K562 (cell line): ENCODE measurements at regions not wholly inside any gene's neighbourhood (a gene's known extent, or its start where the extent isn't known, plus 50 kb on each side); places are given as distances from the start of the nearest gene placed in this dataset.

Experiments used
- BACH1 ChIP-seq: fragments of 200-800 bp; sonication (Bioruptor generic); IDR thresholded peaks from 2 replicates; pipeline ENCODE4 v1.6.1; 2016; ENCODE audit warnings: missing genetic modification characterization, missing compliant biosample characterization
- CBX3 ChIP-seq, 2 experiments: IDR thresholded peaks; 1 replicate in 1 of 2; 2 replicates in 1 of 2; pipeline ENCODE4 v1.6.1; 2012; ENCODE audit warnings: inconsistent platforms in 2 of 2, low read length in 2 of 2, borderline replicate concordance in 1 of 2, control low read depth in 1 of 2
- DMBX1 ChIP-seq: fragments of 250-450 bp; sonication (Bioruptor Pico); IDR thresholded peaks from 2 replicates; pipeline ENCODE4 v1.8.0; 2022; ENCODE audit warnings: inconsistent platforms, mild to moderate bottlenecking, moderate library complexity, borderline replicate concordance
- MEIS2 ChIP-seq: fragments of 450-650 bp; IDR thresholded peaks from 2 replicates; pipeline ENCODE4 v1.6.1; 2014; ENCODE audit warnings: mild to moderate bottlenecking; ENCODE audit not compliant: partially characterized antibody
- STAG1 ChIP-seq: sonication (generic); formaldehyde crosslinking; IDR thresholded peaks from 2 replicates; pipeline ENCODE4 v1.5.0; 2020; ENCODE audit warnings: missing genetic modification reagents, borderline replicate concordance
- TCF7L2 ChIP-seq: fragments of 150-350 bp; IDR thresholded peaks from 2 replicates; pipeline ENCODE4 v1.6.1; 2016; ENCODE audit warnings: low read depth, mild to moderate bottlenecking, low read length, moderate library complexity
- TRIM24 ChIP-seq, 2 experiments: fragments of 450-650 bp; IDR thresholded peaks; 2 replicates each; pipeline ENCODE4 v1.6.1; 2016
- TRIM28 ChIP-seq: fragments of 450-650 bp; IDR thresholded peaks from 2 replicates; pipeline ENCODE4 v1.6.1; 2017
- ZEB2 ChIP-seq: fragments of 450-650 bp; IDR thresholded peaks from 2 replicates; pipeline ENCODE4 v1.6.1; 2016
- ZKSCAN1 ChIP-seq: fragments of 150-350 bp; IDR thresholded peaks from 2 replicates; pipeline ENCODE4 v1.6.1; 2016; ENCODE audit warnings: low read depth, low read length
- TF ChIP-seq, protein P1 (sequence below): fragments of 450-650 bp; IDR thresholded peaks from 2 replicates; pipeline ENCODE4 v1.6.1; 2016
- TF ChIP-seq, protein P2 (sequence below): fragments of 200-400 bp; formaldehyde crosslinking; IDR thresholded peaks from 2 replicates; pipeline ENCODE4 v1.6.1; 2017; ENCODE audit warnings: mild to moderate bottlenecking, low read depth, low read length, moderate library complexity
- TF ChIP-seq, protein P3 (sequence below): fragments of 250-450 bp; sonication (Bioruptor Pico); IDR thresholded peaks from 2 replicates; pipeline ENCODE4 v1.8.0; 2022; ENCODE audit warnings: moderate library complexity, mild to moderate bottlenecking, inconsistent platforms

DNA sequence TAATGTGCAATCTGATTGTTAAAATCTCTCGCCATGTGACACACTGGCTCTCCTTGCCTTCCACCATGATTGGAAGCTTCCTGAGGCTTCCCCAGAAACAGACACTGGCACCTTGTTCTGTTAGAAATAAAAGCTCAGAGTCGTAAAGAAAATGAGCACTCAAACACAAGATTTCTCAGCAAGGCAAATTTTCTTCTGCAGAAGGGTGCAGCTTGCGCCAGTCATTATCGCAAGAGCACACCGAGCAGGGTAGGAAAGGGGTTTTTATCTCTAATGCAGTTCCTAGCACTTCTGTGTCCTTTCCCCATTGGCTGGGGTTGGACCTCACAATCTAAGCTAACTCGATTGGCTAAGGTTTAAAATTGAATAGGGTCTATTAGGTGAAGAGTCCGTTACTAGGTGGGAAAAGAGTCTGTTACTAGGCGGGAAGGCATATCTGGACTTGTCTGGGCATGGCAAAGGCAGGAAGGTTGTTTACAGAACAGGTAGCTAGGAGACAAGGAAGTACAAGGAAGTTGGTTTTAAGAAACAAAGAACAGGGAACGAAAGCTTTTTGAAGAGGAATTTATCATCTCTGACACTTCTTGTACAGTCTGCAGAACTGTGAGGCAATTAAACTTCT is 62.6 kb upstream of the BICD1 start (continued):
- TF ChIP-seq CBX3 (IDR thresholded peaks at IDR 0.05; ENCODE audit: borderline replicate concordance in 1 of 2, low read length in 2 of 2), result peak in 1 of 2 experiments; percentile 100; a peak in 2 of 3 replicates
- TF ChIP-seq BACH1 (tag), result no peak
- TF ChIP-seq MEIS2, result peak; percentile 39
- no peak for TF ChIP-seq STAG1 (CRISPR knock-in tag)
- no peak for TF ChIP-seq TCF7L2
- TF ChIP-seq, protein P1, sequence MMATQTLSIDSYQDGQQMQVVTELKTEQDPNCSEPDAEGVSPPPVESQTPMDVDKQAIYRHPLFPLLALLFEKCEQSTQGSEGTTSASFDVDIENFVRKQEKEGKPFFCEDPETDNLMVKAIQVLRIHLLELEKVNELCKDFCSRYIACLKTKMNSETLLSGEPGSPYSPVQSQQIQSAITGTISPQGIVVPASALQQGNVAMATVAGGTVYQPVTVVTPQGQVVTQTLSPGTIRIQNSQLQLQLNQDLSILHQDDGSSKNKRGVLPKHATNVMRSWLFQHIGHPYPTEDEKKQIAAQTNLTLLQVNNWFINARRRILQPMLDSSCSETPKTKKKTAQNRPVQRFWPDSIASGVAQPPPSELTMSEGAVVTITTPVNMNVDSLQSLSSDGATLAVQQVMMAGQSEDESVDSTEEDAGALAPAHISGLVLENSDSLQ, result no peak
- TF ChIP-seq TRIM24 (IDR thresholded peaks at IDR 0.05), result peak; percentile 64 to 90; a peak in 3 of 4 replicates
- TF ChIP-seq DMBX1 (CRISPR knock-in tag), result 0 out of 2 replicates have a peak, but pooled peaks have one; percentile 16
- TF ChIP-seq TRIM28, result peak; percentile 98
- TF ChIP-seq, protein P2, sequence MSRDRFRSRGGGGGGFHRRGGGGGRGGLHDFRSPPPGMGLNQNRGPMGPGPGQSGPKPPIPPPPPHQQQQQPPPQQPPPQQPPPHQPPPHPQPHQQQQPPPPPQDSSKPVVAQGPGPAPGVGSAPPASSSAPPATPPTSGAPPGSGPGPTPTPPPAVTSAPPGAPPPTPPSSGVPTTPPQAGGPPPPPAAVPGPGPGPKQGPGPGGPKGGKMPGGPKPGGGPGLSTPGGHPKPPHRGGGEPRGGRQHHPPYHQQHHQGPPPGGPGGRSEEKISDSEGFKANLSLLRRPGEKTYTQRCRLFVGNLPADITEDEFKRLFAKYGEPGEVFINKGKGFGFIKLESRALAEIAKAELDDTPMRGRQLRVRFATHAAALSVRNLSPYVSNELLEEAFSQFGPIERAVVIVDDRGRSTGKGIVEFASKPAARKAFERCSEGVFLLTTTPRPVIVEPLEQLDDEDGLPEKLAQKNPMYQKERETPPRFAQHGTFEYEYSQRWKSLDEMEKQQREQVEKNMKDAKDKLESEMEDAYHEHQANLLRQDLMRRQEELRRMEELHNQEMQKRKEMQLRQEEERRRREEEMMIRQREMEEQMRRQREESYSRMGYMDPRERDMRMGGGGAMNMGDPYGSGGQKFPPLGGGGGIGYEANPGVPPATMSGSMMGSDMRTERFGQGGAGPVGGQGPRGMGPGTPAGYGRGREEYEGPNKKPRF, result no peak
- TF ChIP-seq, protein P3, sequence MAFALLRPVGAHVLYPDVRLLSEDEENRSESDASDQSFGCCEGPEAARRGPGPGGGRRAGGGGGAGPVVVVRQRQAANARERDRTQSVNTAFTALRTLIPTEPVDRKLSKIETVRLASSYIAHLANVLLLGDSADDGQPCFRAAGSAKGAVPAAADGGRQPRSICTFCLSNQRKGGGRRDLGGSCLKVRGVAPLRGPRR, result no peak
- TF ChIP-seq ZEB2, result peak; percentile 88
- TF ChIP-seq ZKSCAN1, result no peak
